ENCODE measurements at regions not wholly inside any gene's neighbourhood (a gene's known extent, or its start where the extent isn't known, plus 50 kb on each side); places are given as distances from the start of the nearest gene placed in this dataset.

DNA sequence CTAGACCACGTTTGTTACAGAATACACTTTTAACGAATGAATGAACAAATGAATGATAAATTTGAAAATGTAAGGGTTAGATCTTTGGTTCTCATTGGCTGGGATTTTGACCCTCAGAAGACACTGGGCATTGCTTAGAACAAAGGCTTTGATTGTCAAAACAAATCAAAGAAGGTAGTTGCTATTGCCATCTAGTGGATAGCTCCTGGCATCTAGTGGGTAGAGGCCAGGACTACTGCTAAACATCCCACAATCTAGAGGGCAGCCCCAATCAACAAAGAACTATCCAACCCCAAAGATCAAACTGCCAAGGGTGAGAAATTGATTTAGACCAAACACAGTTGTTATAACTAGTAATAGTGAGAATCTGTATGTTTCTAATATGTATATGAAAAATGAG, 552.3 kb downstream of the KCNJ3 start:
- no peak for DNase-seq
- no peak overlapping the region for H2BK12ac ChIP-seq (ENCODE audit: low read length in 2 of 2)
- WGBS = 0% methylated on average over 1 of the region's 2 CpGs
- no peaks in the 10 kb centered on the region for H3K9me3 ChIP-seq (ENCODE audit: control insufficient read depth, low read length)
- no peak overlapping the region for H3K18ac ChIP-seq (ENCODE audit: low read depth in 1 of 2, low read length in 2 of 2)
- H3K9ac ChIP-seq (ENCODE audit: low read length) = no peak overlapping the region
- no peak overlapping the region for H4K91ac ChIP-seq (ENCODE audit: low read length)
- no peak overlapping the region for H3K4ac ChIP-seq (ENCODE audit: low read depth in 1 of 2, low read length in 2 of 2)
- H2BK5ac ChIP-seq (ENCODE audit: low read depth, low read length, poor library complexity, severe bottlenecking) = no peak overlapping the region
- no peak overlapping the region for H3K4me2 ChIP-seq (ENCODE audit: low read length, poor library complexity, severe bottlenecking)
- no peak overlapping the region for H2BK15ac ChIP-seq (ENCODE audit: low read depth, poor library complexity, severe bottlenecking)
- no peak overlapping the region for H2AK5ac ChIP-seq (ENCODE audit: low read length, severe bottlenecking)
- H3K27me3 ChIP-seq (ENCODE audit: control insufficient read depth in 1 of 2, insufficient read depth in 1 of 2, low read length in 2 of 2) = no peaks in the 10 kb centered on the region
- no peak overlapping the region for H2BK120ac ChIP-seq (ENCODE audit: low read depth, low read length)
- no peak overlapping the region for H3K27ac ChIP-seq (ENCODE audit: low read length, poor library complexity, severe bottlenecking)
- H4K8ac ChIP-seq (ENCODE audit: low read length) = no peak overlapping the region
- no peaks in the 10 kb centered on the region for H3K4me1 ChIP-seq (ENCODE audit: control insufficient read depth, insufficient read depth, low read depth, low read length)
- no peak overlapping the region for H3K4me3 ChIP-seq (ENCODE audit: insufficient read depth in 1 of 2, low read depth in 1 of 2, low read length in 2 of 2)
- no peak overlapping the region for H3K23ac ChIP-seq (ENCODE audit: low read length in 2 of 2)
- H2AFZ ChIP-seq (ENCODE audit: low read depth, low read length) = no peak overlapping the region
- H3K14ac ChIP-seq (ENCODE audit: low read length in 2 of 2) = no peak overlapping the region
- no peaks in the 10 kb centered on the region for H3K79me1 ChIP-seq (replicated peaks; ENCODE audit: low read length, poor library complexity, severe bottlenecking)
- no peaks in the 10 kb centered on the region for H3K36me3 ChIP-seq (ENCODE audit: control insufficient read depth in 1 of 2, insufficient read depth in 2 of 2, low read depth in 1 of 2, low read length in 2 of 2)

DNA sequence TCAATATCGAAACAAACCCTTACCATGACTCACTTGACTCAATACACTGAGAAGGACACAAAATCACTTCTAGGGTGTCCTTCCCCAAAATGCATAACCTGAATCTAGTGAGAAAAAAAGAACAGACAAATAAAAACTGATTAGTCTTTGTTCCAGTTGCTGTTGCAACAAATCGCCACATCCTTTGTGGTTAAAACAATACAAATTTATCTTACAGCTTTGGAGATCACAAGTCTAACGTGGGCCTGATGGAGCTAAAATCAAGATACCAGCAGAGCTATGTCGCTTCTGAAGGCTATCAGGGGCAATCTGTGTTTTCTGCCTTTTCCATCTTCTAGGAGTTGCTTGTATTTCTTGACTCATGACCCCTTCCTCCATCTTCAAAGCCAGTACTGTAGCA, 541.7 kb downstream of the KCNJ3 start:
- Histone ChIP-seq H3K27ac (ENCODE audit: low read length, poor library complexity, severe bottlenecking) (no peak overlapping the region), H3K27me3 (ENCODE audit: control insufficient read depth in 1 of 2, insufficient read depth in 1 of 2, low read length in 2 of 2) (no peaks in the 10 kb centered on the region), H3K18ac (ENCODE audit: low read depth in 1 of 2, low read length in 2 of 2) (no peak overlapping the region), H4K8ac (ENCODE audit: low read length) (no peak overlapping the region), H3K4ac (ENCODE audit: low read depth in 1 of 2, low read length in 2 of 2) (no peak overlapping the region), H2AFZ (ENCODE audit: low read depth, low read length) (no peak overlapping the region), H3K36me3 (ENCODE audit: control insufficient read depth in 1 of 2, insufficient read depth in 2 of 2, low read depth in 1 of 2, low read length in 2 of 2) (no peaks in the 10 kb centered on the region), H3K9ac (ENCODE audit: low read length) (no peak overlapping the region), H2BK5ac (ENCODE audit: low read depth, low read length, poor library complexity, severe bottlenecking) (no peak overlapping the region), H2BK15ac (ENCODE audit: low read depth, poor library complexity, severe bottlenecking) (no peak overlapping the region), H3K79me1 (replicated peaks; ENCODE audit: low read length, poor library complexity, severe bottlenecking) (no peaks in the 10 kb centered on the region), H4K91ac (ENCODE audit: low read length) (no peak overlapping the region), H2BK120ac (ENCODE audit: low read depth, low read length) (no peak overlapping the region), H3K4me2 (ENCODE audit: low read length, poor library complexity, severe bottlenecking) (no peak overlapping the region), H2AK5ac (ENCODE audit: low read length, severe bottlenecking) (no peak overlapping the region), H3K23ac (ENCODE audit: low read length in 2 of 2) (no peak overlapping the region), H2BK12ac (ENCODE audit: low read length in 2 of 2) (no peak overlapping the region), H3K14ac (ENCODE audit: low read length in 2 of 2) (no peak overlapping the region), H3K9me3 (ENCODE audit: control insufficient read depth, low read length) (no peaks in the 10 kb centered on the region), H3K4me3 (ENCODE audit: insufficient read depth in 1 of 2, low read depth in 1 of 2, low read length in 2 of 2) (no peak overlapping the region), H3K4me1 (ENCODE audit: control insufficient read depth, insufficient read depth, low read depth, low read length) (no peaks in the 10 kb centered on the region)
- no peak for DNase-seq
- WGBS = 55% methylated on average over 4 of the region's 4 CpGs

DNA sequence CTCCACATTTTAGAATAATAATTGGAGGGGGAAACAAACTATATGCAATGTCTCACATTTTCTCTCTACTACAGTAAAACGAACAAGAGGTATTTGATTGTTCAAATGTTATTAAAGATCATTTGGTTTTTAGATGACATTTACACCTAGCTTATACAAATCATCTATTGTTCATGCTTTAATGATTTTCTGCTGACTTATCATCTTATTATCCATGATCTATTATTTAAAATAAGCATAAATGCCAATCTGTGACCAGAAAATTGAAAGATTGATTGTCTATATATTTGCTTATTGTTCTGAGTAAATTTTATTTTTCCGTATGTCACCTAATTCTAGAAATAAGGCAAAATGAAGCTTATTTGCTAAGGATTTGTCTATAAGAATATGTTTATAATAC, 537.2 kb downstream of the KCNJ3 start:
- H2BK12ac ChIP-seq (ENCODE audit: low read length in 2 of 2) = no peak overlapping the region
- no peak overlapping the region for H3K23ac ChIP-seq (ENCODE audit: low read length in 2 of 2)
- H3K27me3 ChIP-seq (ENCODE audit: control insufficient read depth in 1 of 2, insufficient read depth in 1 of 2, low read length in 2 of 2) = no peaks in the 10 kb centered on the region
- no peak overlapping the region for H3K18ac ChIP-seq (ENCODE audit: low read depth in 1 of 2, low read length in 2 of 2)
- H3K14ac ChIP-seq (ENCODE audit: low read length in 2 of 2) = no peak overlapping the region
- H3K4me2 ChIP-seq (ENCODE audit: low read length, poor library complexity, severe bottlenecking) = no peak overlapping the region
- H2BK5ac ChIP-seq (ENCODE audit: low read depth, low read length, poor library complexity, severe bottlenecking) = no peak overlapping the region
- no CpG with 5 or more reads among the region's 2 CpGs for WGBS
- H2BK15ac ChIP-seq (ENCODE audit: low read depth, poor library complexity, severe bottlenecking) = no peak overlapping the region
- H2AFZ ChIP-seq (ENCODE audit: low read depth, low read length) = no peak overlapping the region
- H3K36me3 ChIP-seq (ENCODE audit: control insufficient read depth in 1 of 2, insufficient read depth in 2 of 2, low read depth in 1 of 2, low read length in 2 of 2) = no peaks in the 10 kb centered on the region
- no peak overlapping the region for H3K4me3 ChIP-seq (ENCODE audit: insufficient read depth in 1 of 2, low read depth in 1 of 2, low read length in 2 of 2)
- H3K4me1 ChIP-seq (ENCODE audit: control insufficient read depth, insufficient read depth, low read depth, low read length) = no peaks in the 10 kb centered on the region
- no peaks in the 10 kb centered on the region for H3K9me3 ChIP-seq (ENCODE audit: control insufficient read depth, low read length)
- H3K27ac ChIP-seq (ENCODE audit: low read length, poor library complexity, severe bottlenecking) = no peak overlapping the region
- no peak overlapping the region for H2AK5ac ChIP-seq (ENCODE audit: low read length, severe bottlenecking)
- DNase-seq = no peak
- no peak overlapping the region for H4K8ac ChIP-seq (ENCODE audit: low read length)
- no peak overlapping the region for H2BK120ac ChIP-seq (ENCODE audit: low read depth, low read length)
- H3K9ac ChIP-seq (ENCODE audit: low read length) = no peak overlapping the region
- H4K91ac ChIP-seq (ENCODE audit: low read length) = no peak overlapping the region
- H3K4ac ChIP-seq (ENCODE audit: low read depth in 1 of 2, low read length in 2 of 2) = no peak overlapping the region
- H3K79me1 ChIP-seq (replicated peaks; ENCODE audit: low read length, poor library complexity, severe bottlenecking) = no peaks in the 10 kb centered on the region

DNA sequence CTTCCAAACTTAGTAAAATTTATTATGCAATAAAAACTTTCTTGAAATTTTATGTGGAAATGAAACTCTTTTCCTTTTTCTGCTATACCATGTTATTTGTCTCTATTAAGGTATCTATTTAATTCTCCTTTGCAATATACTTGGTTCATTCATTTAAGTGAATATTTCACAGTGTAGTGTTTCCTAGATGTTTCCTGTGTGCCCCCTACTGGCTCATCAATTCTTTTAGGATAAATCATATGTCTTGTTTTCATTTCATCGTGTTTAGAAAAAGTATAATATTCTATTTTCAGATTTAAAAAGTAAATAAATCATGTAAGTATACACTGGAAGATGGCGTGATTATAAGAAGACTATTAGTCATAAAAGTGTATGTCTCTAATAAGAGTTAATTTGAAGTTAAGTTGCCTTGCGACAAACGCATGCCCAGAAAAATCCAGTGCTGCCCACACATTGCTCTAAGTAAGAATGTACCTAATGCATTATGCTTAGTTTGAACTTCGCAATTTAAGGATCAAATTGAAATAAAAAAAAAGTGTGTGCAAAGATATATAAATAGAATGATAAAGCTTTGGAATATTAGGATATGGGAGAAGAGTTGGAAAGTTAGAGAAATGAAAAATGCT, 525.4 kb downstream of the KCNJ3 start:
- Histone ChIP-seq H3K4me1 (ENCODE audit: control insufficient read depth, insufficient read depth, low read depth, low read length) (no peaks in the 10 kb centered on the region), H2BK12ac (ENCODE audit: low read length in 2 of 2) (no peak overlapping the region), H2BK120ac (ENCODE audit: low read depth, low read length) (no peak overlapping the region), H3K36me3 (ENCODE audit: control insufficient read depth in 1 of 2, insufficient read depth in 2 of 2, low read depth in 1 of 2, low read length in 2 of 2) (no peaks in the 10 kb centered on the region), H2AK5ac (ENCODE audit: low read length, severe bottlenecking) (no peak overlapping the region), H3K4me2 (ENCODE audit: low read length, poor library complexity, severe bottlenecking) (no peak overlapping the region), H2BK15ac (ENCODE audit: low read depth, poor library complexity, severe bottlenecking) (no peak overlapping the region), H4K8ac (ENCODE audit: low read length) (no peak overlapping the region), H3K9ac (ENCODE audit: low read length) (no peak overlapping the region), H2AFZ (ENCODE audit: low read depth, low read length) (no peak overlapping the region), H3K27me3 (ENCODE audit: control insufficient read depth in 1 of 2, insufficient read depth in 1 of 2, low read length in 2 of 2) (no peaks in the 10 kb centered on the region), H3K4ac (ENCODE audit: low read depth in 1 of 2, low read length in 2 of 2) (no peak overlapping the region), H3K27ac (ENCODE audit: low read length, poor library complexity, severe bottlenecking) (no peak overlapping the region), H3K9me3 (ENCODE audit: control insufficient read depth, low read length) (no peaks in the 10 kb centered on the region), H4K91ac (ENCODE audit: low read length) (no peak overlapping the region), H2BK5ac (ENCODE audit: low read depth, low read length, poor library complexity, severe bottlenecking) (no peak overlapping the region), H3K18ac (ENCODE audit: low read depth in 1 of 2, low read length in 2 of 2) (no peak overlapping the region), H3K79me1 (replicated peaks; ENCODE audit: low read length, poor library complexity, severe bottlenecking) (no peaks in the 10 kb centered on the region), H3K4me3 (ENCODE audit: insufficient read depth in 1 of 2, low read depth in 1 of 2, low read length in 2 of 2) (no peak overlapping the region), H3K14ac (ENCODE audit: low read length in 2 of 2) (no peak overlapping the region), H3K23ac (ENCODE audit: low read length in 2 of 2) (no peak overlapping the region)
- 50% methylated on average over 4 of the region's 5 CpGs for WGBS
- DNase-seq = no peak
